Retinal pigment epithelial cell (primary cell): ENCODE measurements at regions not wholly inside any gene's neighbourhood (a gene's known extent, or its start where the extent isn't known, plus 50 kb on each side); places are given as distances from the start of the nearest gene placed in this dataset.
"Not testable (repeated sequence)": the region's sequence is repeated elsewhere in the genome, so short reads cannot be mapped to it uniquely, and the experiment has no call there.

ENCODE experiments used
- DNase-seq: peaks from one replicate; pipeline ENCODE4 v3.0.0-alpha.2; 2010; ENCODE audit warnings: low read depth
- H3K4me3 ChIP-seq: 2 replicates; pipeline ENCODE4 v1.5.1; 2011; ENCODE audit warnings: mild to moderate bottlenecking, low read length, control low read depth, moderate library complexity
- CTCF ChIP-seq: conservative IDR thresholded peaks from 2 replicates; pipeline ENCODE4 v1.5.1; 2011; ENCODE audit warnings: low read depth, low read length, control low read depth, inconsistent platforms

- DNase-seq: no peak
- no peak overlapping the region for H3K4me3 ChIP-seq
- no peak for TF ChIP-seq CTCF
Measured at GRCh38 chr5:19270153-19270552, 717.8 kb downstream of the CDH18 start.

- H3K4me3 ChIP-seq: no peak overlapping the region
- TF ChIP-seq CTCF: no peak
Measured at GRCh38 chr5:19274578-19274977, 713.4 kb downstream of the CDH18 start.

GRCh38 chr5:19285286-19285685 is 702.7 kb downstream of the CDH18 start:
- no peak for DNase-seq
- H3K4me3 ChIP-seq: no peak overlapping the region
- TF ChIP-seq CTCF: no peak

More at GRCh38 chr5:19274578-19274977, 713.4 kb downstream of the CDH18 start:
- no peak for DNase-seq

- not testable (repeated sequence) for H3K4me3 ChIP-seq, DNase-seq
Measured at GRCh38 chr5:19287548-19288277, 700.3 kb downstream of the CDH18 start.

- not testable (repeated sequence) for H3K4me3 ChIP-seq, DNase-seq
Measured at GRCh38 chr5:19288311-19288710, 699.7 kb downstream of the CDH18 start.

GRCh38 chr5:19297934-19298333 is 690.1 kb downstream of the CDH18 start:
- TF ChIP-seq CTCF: no peak
- no peak overlapping the region for H3K4me3 ChIP-seq

GRCh38 chr5:19301271-19301670 is 686.7 kb downstream of the CDH18 start:
- H3K4me3 ChIP-seq: no peak overlapping the region
- no peak for TF ChIP-seq CTCF
- DNase-seq: no peak

More at GRCh38 chr5:19297934-19298333, 690.1 kb downstream of the CDH18 start:
- DNase-seq: no peak

GRCh38 chr5:19314840-19315239 is 673.2 kb downstream of the CDH18 start:
- peak; percentile 47 for TF ChIP-seq CTCF
- H3K4me3 ChIP-seq: no peak overlapping the region
- DNase-seq: peak; percentile 34
